A673 (cell line): ENCODE measurements at regions not wholly inside any gene's neighbourhood (a gene's known extent, or its start where the extent isn't known, plus 50 kb on each side); places are given as distances from the start of the nearest gene placed in this dataset.

Experiments used
- EZH2 ChIP-seq: fragments of 200-600 bp; sonication (generic); IDR thresholded peaks from 2 replicates; pipeline ENCODE4 v1.6.1; 2017; ENCODE audit warnings: borderline replicate concordance, low read depth, mild to moderate bottlenecking, mixed read lengths, antibody characterized with exemption, low read length; ENCODE audit not compliant: poor library complexity, severe bottlenecking
- TF ChIP-seq, protein P1 (sequence below): fragments of 300-800, 200-600 bp; sonication (generic); conservative IDR thresholded peaks from 2 replicates; pipeline ENCODE4 v1.5.1; 2017; ENCODE audit warnings: low read depth, mild to moderate bottlenecking, antibody characterized with exemption, low read length, moderate library complexity, mixed read lengths

DNA sequence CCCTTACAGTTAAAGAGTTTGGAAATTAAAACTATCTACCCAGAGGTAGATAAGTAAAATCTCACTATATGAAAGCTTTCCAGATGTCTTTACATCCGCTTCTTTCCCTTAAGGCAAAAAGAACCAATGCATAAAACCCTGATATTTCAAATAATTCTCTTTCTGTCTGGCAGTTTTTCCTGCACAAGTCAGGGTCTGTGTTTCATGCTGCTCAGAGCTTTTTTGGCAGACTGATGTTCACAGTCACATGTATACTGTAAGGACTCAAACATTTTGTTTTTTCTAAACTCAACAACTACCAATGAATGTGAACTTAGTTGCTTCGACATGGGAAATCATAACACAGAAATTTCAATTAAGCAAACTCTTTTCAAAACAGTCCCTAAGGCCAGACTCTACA lies 988.4 kb downstream of the EPHA3 start:
- no peak for TF ChIP-seq EZH2
- TF ChIP-seq, protein P1, sequence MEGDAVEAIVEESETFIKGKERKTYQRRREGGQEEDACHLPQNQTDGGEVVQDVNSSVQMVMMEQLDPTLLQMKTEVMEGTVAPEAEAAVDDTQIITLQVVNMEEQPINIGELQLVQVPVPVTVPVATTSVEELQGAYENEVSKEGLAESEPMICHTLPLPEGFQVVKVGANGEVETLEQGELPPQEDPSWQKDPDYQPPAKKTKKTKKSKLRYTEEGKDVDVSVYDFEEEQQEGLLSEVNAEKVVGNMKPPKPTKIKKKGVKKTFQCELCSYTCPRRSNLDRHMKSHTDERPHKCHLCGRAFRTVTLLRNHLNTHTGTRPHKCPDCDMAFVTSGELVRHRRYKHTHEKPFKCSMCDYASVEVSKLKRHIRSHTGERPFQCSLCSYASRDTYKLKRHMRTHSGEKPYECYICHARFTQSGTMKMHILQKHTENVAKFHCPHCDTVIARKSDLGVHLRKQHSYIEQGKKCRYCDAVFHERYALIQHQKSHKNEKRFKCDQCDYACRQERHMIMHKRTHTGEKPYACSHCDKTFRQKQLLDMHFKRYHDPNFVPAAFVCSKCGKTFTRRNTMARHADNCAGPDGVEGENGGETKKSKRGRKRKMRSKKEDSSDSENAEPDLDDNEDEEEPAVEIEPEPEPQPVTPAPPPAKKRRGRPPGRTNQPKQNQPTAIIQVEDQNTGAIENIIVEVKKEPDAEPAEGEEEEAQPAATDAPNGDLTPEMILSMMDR: no peak
